ENCODE measurements at regions not wholly inside any gene's neighbourhood (a gene's known extent, or its start where the extent isn't known, plus 50 kb on each side); places are given as distances from the start of the nearest gene placed in this dataset.

DNA sequence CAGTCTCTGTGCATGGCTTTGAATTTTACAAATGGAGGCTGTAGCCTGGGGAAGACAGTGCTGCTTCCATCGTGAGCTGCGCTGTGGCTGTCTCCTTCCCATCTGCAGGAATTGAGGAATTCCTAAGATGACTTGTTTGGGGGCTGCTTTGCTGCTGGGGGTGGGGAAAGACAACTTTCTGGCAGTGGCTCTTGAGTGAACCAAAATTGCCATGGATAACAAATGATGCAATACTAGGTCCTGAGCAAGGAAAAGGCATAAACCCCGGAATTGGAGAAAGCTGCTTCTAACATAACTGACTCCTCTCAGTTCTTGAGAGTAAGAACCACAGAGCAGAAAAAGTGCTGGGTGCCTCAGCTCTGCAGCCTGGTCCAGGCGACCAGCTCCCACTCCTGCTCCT lies 245.0 kb upstream of the RPL38 start:
- TF ChIP-seq, protein P1, sequence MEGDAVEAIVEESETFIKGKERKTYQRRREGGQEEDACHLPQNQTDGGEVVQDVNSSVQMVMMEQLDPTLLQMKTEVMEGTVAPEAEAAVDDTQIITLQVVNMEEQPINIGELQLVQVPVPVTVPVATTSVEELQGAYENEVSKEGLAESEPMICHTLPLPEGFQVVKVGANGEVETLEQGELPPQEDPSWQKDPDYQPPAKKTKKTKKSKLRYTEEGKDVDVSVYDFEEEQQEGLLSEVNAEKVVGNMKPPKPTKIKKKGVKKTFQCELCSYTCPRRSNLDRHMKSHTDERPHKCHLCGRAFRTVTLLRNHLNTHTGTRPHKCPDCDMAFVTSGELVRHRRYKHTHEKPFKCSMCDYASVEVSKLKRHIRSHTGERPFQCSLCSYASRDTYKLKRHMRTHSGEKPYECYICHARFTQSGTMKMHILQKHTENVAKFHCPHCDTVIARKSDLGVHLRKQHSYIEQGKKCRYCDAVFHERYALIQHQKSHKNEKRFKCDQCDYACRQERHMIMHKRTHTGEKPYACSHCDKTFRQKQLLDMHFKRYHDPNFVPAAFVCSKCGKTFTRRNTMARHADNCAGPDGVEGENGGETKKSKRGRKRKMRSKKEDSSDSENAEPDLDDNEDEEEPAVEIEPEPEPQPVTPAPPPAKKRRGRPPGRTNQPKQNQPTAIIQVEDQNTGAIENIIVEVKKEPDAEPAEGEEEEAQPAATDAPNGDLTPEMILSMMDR (IDR thresholded peaks at IDR 0.05), result no peak
- no peak for TF ChIP-seq POLR2A (IDR thresholded peaks at IDR 0.05)

Measured in esophagus squamous epithelium (tissue), 4 donors.